HL-60 (cell line): ENCODE measurements at regions not wholly inside any gene's neighbourhood (a gene's known extent, or its start where the extent isn't known, plus 50 kb on each side); places are given as distances from the start of the nearest gene placed in this dataset.

Experiments used
- DNase-seq, 2 experiments: peaks; one replicate each; pipeline ENCODE4 v3.0.0-alpha.2; 2010 to 2020; ENCODE audit warnings: low read depth in 1 of 2, low spot score in 1 of 2
- H3K27ac ChIP-seq: fragments of 250-450 bp; sonication (Bioruptor Pico); replicated peaks from 2 replicates; pipeline ENCODE4 v1.5.1; 2020; ENCODE audit warnings: mild to moderate bottlenecking, moderate library complexity
- H3K27me3 ChIP-seq: fragments of 250-450 bp; sonication (Bioruptor Pico); 2 replicates; pipeline ENCODE4 v1.5.1; 2021; ENCODE audit warnings: mild to moderate bottlenecking, moderate library complexity; ENCODE audit not compliant: insufficient read depth, poor library complexity, severe bottlenecking
- H3K4me3 ChIP-seq: replicated peaks from 2 replicates; pipeline ENCODE4 v1.5.1; 2011; ENCODE audit warnings: mild to moderate bottlenecking, control low read depth, low read length; ENCODE audit not compliant: insufficient read depth
- CTCF ChIP-seq: IDR thresholded peaks from one replicate; pipeline ENCODE4 v1.5.1; 2011; ENCODE audit warnings: low read length, control low read depth, inconsistent platforms; ENCODE audit not compliant: insufficient read depth
- GABPA ChIP-seq: IDR thresholded peaks from 2 replicates; pipeline ENCODE4 v1.6.1; 2012; ENCODE audit warnings: low read depth
- POLR2AphosphoS5 ChIP-seq: IDR thresholded peaks from 2 replicates; pipeline ENCODE4 v1.6.1; 2012; ENCODE audit warnings: low read depth
- REST ChIP-seq: IDR thresholded peaks from 2 replicates; pipeline ENCODE4 v1.6.1; 2012; ENCODE audit warnings: low read depth; ENCODE audit not compliant: insufficient replicate concordance
- SPI1 ChIP-seq: IDR thresholded peaks from 2 replicates; pipeline ENCODE4 v1.6.1; 2012; ENCODE audit warnings: low read depth, mild to moderate bottlenecking, borderline replicate concordance

DNA sequence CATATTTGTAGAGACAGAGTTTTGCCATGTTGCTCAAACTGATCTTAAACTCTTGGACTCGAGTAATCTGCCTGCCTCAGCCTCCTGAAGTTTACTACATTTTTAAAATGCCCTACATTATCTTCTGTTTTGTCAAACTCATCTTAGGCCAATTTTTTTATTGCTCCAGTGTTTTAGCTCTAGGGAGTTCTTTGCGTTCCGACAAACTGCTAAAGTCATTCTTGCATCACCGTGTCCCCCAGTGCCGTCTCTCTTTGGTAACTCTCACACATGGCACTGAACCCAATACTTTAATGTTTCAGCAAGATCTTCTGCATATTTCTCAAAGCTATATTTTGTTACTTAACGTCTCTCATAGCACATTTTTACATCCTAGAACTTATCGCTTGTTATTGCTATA is 440.9 kb upstream of the NRXN1 start:
- H3K27ac ChIP-seq, result no peak overlapping the region
- H3K4me3 ChIP-seq, result no peak overlapping the region
- no peaks in the 10 kb centered on the region for H3K27me3 ChIP-seq
- DNase-seq, result no peak
- TF ChIP-seq SPI1 (no peak), CTCF (no peak), GABPA (no peak), REST (no peak), POLR2AphosphoS5 (no peak)

DNA sequence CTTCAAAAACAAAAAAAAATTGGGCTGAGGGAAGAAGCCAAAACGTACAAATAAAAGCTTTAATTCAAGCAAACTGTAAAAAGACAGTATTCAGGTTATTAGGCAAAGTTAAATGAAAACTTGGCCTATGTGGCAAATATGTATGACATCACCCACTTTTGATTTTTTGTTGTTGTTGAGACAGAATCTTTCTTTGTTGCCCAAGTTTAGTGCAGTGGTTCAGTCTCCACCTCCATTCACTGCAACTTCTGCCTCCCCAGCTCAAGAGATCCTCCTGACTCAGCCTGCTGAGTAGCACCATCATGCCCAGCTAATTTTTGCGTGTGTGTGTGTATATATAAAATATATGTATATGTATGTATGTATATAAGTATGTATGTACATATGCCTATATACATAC is 440.4 kb upstream of the NRXN1 start:
- no peak overlapping the region for H3K4me3 ChIP-seq
- DNase-seq, result no peak
- TF ChIP-seq REST, result no peak
- TF ChIP-seq POLR2AphosphoS5, result no peak
- no peak for TF ChIP-seq CTCF
- no peak for TF ChIP-seq GABPA
- no peak for TF ChIP-seq SPI1
- H3K27ac ChIP-seq, result no peak overlapping the region
- no peaks in the 10 kb centered on the region for H3K27me3 ChIP-seq

DNA sequence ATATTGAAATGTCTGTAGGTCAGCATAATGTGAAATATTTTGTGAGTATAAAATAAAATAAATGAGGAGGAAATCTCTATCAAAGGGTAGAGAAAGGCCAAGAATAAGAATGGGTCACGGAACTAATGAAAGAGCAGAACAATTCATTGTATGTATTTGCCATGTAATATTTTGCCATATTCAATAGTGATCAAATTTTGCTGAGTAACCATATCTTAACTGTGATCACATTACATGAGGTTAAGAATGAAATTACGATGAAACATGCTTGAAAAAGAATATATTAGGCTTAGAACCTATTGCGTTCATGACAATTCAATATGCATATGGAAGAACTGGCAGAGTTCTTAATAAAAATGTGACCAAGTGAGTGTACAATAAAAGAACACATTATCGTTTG is 437.2 kb upstream of the NRXN1 start:
- no peak for DNase-seq

More for the DNA sequence above, 437.2 kb upstream of the NRXN1 start:
- no peak for TF ChIP-seq POLR2AphosphoS5
- TF ChIP-seq REST, result no peak
- no peak for TF ChIP-seq GABPA
- TF ChIP-seq CTCF, result no peak
- no peak for TF ChIP-seq SPI1
- Histone ChIP-seq H3K27ac (no peak overlapping the region), H3K4me3 (no peak overlapping the region), H3K27me3 (no peaks in the 10 kb centered on the region)
